AG10803 (cell line): ENCODE measurements at regions not wholly inside any gene's neighbourhood (a gene's known extent, or its start where the extent isn't known, plus 50 kb on each side); places are given as distances from the start of the nearest gene placed in this dataset.
A peak's percentile ranks its signal among the peaks of the same experiment; 100 is the strongest.
"Not testable (repeated sequence)": the region's sequence is repeated elsewhere in the genome, so short reads cannot be mapped to it uniquely, and the experiment has no call there.

Source experiments
- DNase-seq: peaks from one replicate; pipeline ENCODE4 v3.0.0; 2010; ENCODE audit warnings: low read depth
- H3K4me3 ChIP-seq: 2 replicates; pipeline ENCODE4 v1.5.1; 2011; ENCODE audit warnings: mild to moderate bottlenecking, low read length, control low read depth
- CTCF ChIP-seq: conservative IDR thresholded peaks from 2 replicates; pipeline ENCODE4 v1.5.1; 2011; ENCODE audit warnings: mild to moderate bottlenecking, low read length, control low read depth, inconsistent platforms

GRCh38 chrX:74358013-74358412 lies 54.0 kb downstream of the ZCCHC13 start:
- not testable (repeated sequence) for H3K4me3 ChIP-seq, DNase-seq

DNA sequence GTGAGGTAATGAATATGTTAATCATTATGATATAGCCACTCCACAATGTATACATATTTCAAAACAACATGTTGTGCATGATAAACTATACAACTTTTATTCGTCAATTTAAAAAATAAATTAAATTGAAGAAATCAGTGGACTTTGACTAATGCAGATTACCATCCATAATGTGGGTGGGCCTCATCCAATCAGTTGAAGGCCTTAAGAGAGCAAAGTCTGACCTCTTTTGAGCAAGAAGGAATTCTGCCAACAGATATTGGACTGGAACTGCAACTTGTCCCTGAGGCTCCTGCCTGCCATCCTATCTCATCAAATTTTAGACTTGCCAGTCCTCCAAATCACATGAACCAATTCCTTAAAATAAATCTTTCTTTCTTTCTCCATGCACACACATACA lies 57.4 kb upstream of the SLC16A2 start:
- no peak for TF ChIP-seq CTCF
- no peak overlapping the region for H3K4me3 ChIP-seq
- DNase-seq = no peak

DNA sequence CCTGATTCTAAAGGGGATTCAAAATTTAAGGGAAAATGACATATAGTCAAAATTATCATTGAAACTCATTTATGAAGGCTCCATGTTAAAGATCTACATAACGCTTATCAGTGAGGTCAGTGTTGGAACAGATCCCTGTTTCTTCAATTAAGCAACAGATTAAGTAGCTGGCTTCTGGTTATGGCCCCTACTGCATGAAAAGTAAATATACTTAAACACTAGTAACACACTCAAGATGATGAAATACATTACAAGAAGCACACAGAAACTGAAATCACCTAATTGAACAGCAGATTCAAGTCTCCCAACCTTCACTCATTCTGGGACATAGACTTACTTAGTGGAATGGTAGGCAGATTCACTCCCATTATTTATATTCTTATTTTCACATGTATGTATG lies 51.6 kb upstream of the SLC16A2 start:
- TF ChIP-seq CTCF = no peak
- DNase-seq = no peak

DNA sequence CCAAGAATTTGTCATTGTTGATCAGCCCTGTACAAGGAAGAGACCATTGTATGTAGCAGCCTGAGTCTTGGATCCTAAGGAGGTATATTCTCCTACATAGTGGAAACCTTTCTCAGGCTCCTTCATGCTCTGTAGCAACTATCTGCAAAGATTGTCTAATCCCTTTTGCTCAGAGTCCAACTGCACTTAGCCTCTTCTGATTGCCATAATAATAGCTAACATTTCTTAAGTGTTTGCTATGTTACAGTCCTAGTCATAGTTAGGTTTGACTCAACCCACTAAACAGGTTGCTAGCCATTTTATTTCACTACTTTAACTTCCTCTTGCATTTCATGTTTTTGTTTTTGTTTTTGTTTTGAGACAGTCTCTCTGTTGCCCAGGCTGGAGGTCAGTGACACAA lies 50.8 kb upstream of the SLC16A2 start:
- TF ChIP-seq CTCF = no peak
- DNase-seq = no peak
- no peak overlapping the region for H3K4me3 ChIP-seq

More for the DNA sequence above, 51.6 kb upstream of the SLC16A2 start:
- H3K4me3 ChIP-seq = no peak overlapping the region

GRCh38 chrX:74371425-74372222 lies 49.7 kb upstream of the SLC16A2 start:
- H3K4me3 ChIP-seq = no peak overlapping the region
- DNase-seq = peak; percentile 16
- no peak for TF ChIP-seq CTCF
